Fibroblast of gingiva (primary cell): ENCODE measurements at regions not wholly inside any gene's neighbourhood (a gene's known extent, or its start where the extent isn't known, plus 50 kb on each side); places are given as distances from the start of the nearest gene placed in this dataset.

Experiments used
- DNase-seq: peaks from one replicate; pipeline ENCODE4 v3.0.0-alpha.2; 2011; ENCODE audit warnings: low read depth

GRCh38 chr11:116148645-116149044 is 624.1 kb downstream of the BUD13 start:
- DNase-seq: no peak

- no peak for DNase-seq
Measured at GRCh38 chr11:116148056-116148455, 624.7 kb downstream of the BUD13 start.

- no peak for DNase-seq
Measured at GRCh38 chr11:116145187-116145865, 627.5 kb downstream of the BUD13 start.

GRCh38 chr11:116144387-116144958 is 628.3 kb downstream of the BUD13 start:
- DNase-seq: no peak

GRCh38 chr11:116138280-116138679 is 634.1 kb upstream of the CADM1 start:
- no peak for DNase-seq

- DNase-seq: no peak
Measured at GRCh38 chr11:116137753-116138152, 633.5 kb upstream of the CADM1 start.

GRCh38 chr11:116136987-116137674 is 632.9 kb upstream of the CADM1 start:
- DNase-seq: no peak

- DNase-seq: no peak
Measured at GRCh38 chr11:116135891-116136290, 631.7 kb upstream of the CADM1 start.

- no peak for DNase-seq
Measured at GRCh38 chr11:116134450-116134849, 630.2 kb upstream of the CADM1 start.

GRCh38 chr11:116132273-116132978 is 628.2 kb upstream of the CADM1 start:
- DNase-seq: no peak

GRCh38 chr11:116130122-116130521 is 625.9 kb upstream of the CADM1 start:
- no peak for DNase-seq

- DNase-seq: no peak
Measured at GRCh38 chr11:116129456-116129855, 625.2 kb upstream of the CADM1 start.

GRCh38 chr11:116126562-116126961 is 622.3 kb upstream of the CADM1 start:
- DNase-seq: no peak

- DNase-seq: no peak
Measured at GRCh38 chr11:116124922-116125714, 620.9 kb upstream of the CADM1 start.

GRCh38 chr11:116123739-116124138 is 619.5 kb upstream of the CADM1 start:
- no peak for DNase-seq

- DNase-seq: no peak
Measured at GRCh38 chr11:116122697-116123472, 618.7 kb upstream of the CADM1 start.

- DNase-seq: no peak
Measured at GRCh38 chr11:116119158-116119557, 614.9 kb upstream of the CADM1 start.

- DNase-seq: no peak
Measured at GRCh38 chr11:116118138-116118470, 613.9 kb upstream of the CADM1 start.

GRCh38 chr11:116117331-116118137 is 613.3 kb upstream of the CADM1 start:
- no peak for DNase-seq

- no peak for DNase-seq
Measured at GRCh38 chr11:116115801-116116200, 611.6 kb upstream of the CADM1 start.
